GM13976 (cell line): ENCODE measurements at regions not wholly inside any gene's neighbourhood (a gene's known extent, or its start where the extent isn't known, plus 50 kb on each side); places are given as distances from the start of the nearest gene placed in this dataset.

ENCODE experiments used
- DNase-seq: peaks from one replicate; pipeline ENCODE4 v3.0.0; 2012; ENCODE audit warnings: low spot score
- in situ Hi-C: fragments of 300-500 bp; cut with MboI; formaldehyde crosslinking; loops from one replicate; pipeline ENCODE4 v1.12.0; 2022; ENCODE audit warnings: low sequenced_read_pairs, mixed read lengths, inconsistent platforms; ENCODE audit not compliant: unreplicated experiment
- TF ChIP-seq, protein P1 (sequence below): IDR thresholded peaks from 2 replicates; pipeline ENCODE4 v1.5.1; 2012; ENCODE audit warnings: borderline replicate concordance, mild to moderate bottlenecking; ENCODE audit not compliant: insufficient read depth; ENCODE audit errors: extremely low read depth, missing control alignments, control extremely low read depth

- DNase-seq = no peak
- TF ChIP-seq, protein P1, sequence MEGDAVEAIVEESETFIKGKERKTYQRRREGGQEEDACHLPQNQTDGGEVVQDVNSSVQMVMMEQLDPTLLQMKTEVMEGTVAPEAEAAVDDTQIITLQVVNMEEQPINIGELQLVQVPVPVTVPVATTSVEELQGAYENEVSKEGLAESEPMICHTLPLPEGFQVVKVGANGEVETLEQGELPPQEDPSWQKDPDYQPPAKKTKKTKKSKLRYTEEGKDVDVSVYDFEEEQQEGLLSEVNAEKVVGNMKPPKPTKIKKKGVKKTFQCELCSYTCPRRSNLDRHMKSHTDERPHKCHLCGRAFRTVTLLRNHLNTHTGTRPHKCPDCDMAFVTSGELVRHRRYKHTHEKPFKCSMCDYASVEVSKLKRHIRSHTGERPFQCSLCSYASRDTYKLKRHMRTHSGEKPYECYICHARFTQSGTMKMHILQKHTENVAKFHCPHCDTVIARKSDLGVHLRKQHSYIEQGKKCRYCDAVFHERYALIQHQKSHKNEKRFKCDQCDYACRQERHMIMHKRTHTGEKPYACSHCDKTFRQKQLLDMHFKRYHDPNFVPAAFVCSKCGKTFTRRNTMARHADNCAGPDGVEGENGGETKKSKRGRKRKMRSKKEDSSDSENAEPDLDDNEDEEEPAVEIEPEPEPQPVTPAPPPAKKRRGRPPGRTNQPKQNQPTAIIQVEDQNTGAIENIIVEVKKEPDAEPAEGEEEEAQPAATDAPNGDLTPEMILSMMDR = peak; percentile 7
- in situ Hi-C loops = no loop called here
These were observed 67.2 kb upstream of the ACYP2 start for GRCh38 chr2:54048117-54048785.

DNA sequence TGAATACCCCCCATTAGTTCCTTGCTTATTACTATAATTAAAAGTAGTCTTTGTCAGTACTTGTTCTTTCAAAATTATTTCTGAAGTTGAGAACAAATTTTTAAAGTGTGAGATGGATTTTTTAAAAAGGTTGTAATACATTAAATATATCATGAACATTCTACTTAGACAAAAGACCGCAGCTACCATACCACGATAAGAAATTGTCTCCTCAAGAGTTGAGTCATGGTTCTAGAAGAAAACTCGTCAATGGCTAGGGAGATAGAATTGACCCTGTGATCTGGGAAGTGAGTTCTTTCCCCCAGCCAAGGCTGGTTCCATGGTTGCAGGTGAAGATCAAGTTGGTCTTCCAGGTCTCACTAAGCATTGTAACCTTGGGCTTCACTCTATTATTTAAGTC is 67.8 kb upstream of the ACYP2 start:
- no peak for DNase-seq
- in situ Hi-C loops = no loop called here
- TF ChIP-seq, protein P1 = no peak

GRCh38 chr2:54047091-54047490 is 68.3 kb upstream of the ACYP2 start:
- in situ Hi-C loops = no loop called here

GRCh38 chr2:54042897-54043620 is 72.3 kb upstream of the PSME4 start:
- TF ChIP-seq, protein P1 = no peak
- in situ Hi-C loops = no loop called here
- DNase-seq = no peak

More at GRCh38 chr2:54047091-54047490, 68.3 kb upstream of the ACYP2 start:
- DNase-seq = no peak
- TF ChIP-seq, protein P1 = no peak

DNA sequence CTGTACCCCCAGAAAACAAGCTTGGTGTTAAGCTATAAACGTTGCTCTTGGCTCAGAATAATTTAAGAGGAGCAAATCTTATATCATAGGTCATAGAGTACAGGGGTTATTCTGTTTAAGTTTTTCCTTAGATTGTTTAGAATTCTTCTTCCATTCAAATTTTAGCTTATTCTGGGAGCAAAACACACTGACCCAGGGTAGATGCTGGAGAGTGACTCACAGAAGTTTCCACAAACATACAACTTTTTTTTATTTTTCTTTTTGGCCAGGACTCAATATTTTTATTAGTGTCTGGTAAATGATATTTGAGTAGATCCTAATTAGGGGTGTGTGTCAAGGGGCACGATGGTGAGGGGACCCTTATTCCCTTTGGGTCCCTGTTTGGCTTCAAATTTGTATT is 71.5 kb upstream of the PSME4 start:
- in situ Hi-C loops = no loop called here
- TF ChIP-seq, protein P1 = no peak
- no peak for DNase-seq

DNA sequence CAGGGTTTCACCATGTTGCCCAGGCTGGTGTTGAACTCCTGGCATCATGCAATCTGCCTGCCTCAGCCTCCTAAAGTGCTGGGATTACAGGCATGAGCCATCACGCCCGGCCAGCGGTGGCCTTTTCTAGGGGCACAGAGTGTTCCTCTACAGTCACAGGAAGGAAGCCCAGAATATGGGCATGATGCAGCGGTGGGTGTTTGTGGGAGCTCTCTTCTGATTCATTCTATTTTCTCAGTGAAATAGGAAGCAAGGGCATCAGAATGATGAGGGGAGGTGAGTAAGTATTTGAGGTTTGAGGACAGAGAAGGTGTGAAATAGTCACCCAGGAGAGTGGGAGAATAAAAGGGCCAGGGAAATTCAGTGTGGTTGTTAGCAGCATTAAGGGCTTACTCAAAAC is 70.3 kb upstream of the PSME4 start:
- in situ Hi-C loops = no loop called here
- TF ChIP-seq, protein P1 = no peak
- no peak for DNase-seq
